NCI-H1930 (cell line): ENCODE measurements at regions not wholly inside any gene's neighbourhood (a gene's known extent, or its start where the extent isn't known, plus 50 kb on each side); places are given as distances from the start of the nearest gene placed in this dataset.

Experiments
- DNase-seq, 2 experiments: peaks; one replicate each; lab custom pipeline; 2025; lab: John Stamatoyannopoulos, UW

DNA sequence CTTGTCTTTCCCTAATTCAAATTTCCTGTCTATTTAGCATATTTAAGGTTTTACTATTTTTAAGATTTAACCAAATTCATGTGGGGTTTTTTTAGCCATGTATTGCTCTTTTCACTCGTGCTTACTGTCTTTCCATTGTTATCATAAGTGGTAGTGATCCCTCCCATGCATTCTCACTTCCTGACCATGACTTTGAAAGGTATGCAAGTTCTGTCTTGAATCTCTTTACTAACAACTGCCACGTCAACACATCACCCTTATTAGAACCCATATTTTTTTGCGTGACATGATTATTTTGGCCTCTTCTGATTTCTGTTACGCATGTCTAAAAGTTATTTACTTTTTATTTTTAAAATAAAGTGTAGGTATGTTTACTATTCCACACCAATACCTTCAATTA is 94.7 kb upstream of the CDH6 start:
- no peak for DNase-seq

DNA sequence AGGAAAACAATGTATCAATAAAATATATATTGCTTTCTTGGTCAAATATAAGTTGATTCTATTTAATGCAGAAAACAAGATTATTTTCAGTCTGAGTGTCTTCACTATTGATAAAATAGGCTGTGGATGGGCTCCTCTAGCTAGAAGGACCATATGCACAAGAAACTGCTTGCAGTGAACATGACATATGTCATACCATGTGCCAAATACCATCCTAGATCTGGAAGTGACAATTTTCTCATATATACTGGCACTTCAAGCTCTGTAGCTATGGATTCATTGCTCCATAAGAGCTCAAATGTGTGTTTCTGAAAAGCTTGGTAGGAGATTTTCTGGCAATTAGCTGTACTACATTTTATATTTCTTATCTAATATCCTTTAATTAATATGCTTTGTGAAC is 95.6 kb upstream of the CDH6 start:
- no peak for DNase-seq

DNA sequence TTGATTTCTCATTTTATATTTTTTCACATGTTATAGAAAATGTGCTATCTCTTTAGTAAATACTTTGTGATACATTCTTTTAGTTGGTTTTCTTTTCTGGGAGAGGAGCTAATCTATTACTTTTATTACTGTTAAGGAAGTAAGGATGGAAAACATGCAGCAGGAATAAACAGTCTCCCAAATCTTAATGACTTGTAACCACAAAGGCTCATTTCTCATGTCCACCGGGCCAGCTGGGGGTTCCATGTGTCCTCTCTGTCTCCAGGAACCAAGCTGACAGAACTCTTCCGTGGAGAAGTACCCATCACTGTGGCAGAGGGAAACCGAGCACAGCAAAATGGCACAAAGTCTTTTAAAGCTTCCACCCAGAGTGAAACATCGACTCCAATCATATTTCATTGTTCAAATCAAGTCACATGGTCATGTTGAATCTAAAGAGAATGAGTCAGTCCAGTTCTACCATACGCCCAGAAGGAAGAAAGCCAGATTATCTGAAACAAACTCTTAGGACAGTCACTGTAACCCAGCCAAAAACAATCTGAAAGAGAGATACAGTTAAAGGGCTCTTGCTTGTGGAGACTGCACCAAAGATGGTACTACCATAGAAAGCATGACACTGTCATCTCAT is 97.1 kb upstream of the CDH6 start:
- DNase-seq: no peak

DNA sequence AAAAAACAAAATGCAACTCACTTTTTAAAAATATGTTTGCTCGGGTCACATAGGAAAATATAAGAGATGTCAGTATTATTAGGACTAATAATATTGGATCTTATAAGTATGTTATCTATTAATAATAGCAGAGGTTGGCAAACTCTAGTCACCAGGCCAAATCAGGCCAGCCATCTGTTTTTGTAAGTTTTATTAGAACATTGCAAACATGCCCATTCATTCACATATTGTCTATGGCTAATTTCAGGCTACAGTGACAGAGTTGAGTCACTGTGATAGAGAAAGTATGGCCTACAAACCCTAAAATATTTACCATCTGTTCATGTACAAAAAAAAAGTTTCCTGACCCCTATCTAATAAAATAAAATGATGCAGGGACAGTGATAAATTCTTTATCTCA is 97.7 kb upstream of the CDH6 start:
- DNase-seq: no peak

DNA sequence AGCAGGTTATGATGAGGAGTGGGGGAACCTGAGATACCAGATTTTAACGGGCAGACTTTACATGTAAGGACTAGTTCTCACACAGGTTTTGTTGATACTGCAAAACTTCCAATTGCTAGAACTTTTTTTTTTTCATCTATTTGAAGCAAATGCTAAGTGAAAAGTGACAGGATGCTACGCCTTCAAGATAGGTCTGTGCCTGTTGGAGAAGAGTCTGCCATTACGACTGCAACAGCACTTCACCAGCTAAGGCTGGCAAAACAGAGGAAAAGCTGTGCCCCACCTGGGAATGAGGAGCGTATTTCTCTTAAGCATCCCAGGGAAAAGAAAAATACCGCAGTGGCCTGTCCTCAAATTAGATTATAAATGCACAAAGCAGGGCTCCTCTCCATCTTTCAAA is 102.0 kb upstream of the CDH6 start:
- DNase-seq: no peak

DNA sequence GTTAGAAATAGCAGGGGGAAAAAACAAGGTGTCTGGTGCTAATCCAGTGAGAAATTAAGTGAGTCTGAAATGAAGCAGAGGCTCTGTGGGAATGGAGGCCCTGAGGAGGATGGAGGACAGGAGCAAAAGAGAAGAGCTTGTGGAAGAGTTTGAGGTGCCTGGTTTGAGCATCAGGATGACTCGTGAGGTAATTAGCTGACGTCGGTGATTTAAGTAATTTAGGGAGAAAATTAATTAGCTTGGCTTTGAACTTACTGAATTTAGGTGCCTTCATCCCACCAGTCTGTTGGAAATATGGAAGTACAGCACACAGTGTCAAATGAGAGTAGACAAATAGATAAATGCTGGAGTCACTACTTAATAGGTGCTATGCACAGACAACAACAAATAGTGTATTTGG is 103.0 kb upstream of the CDH6 start:
- no peak for DNase-seq

DNA sequence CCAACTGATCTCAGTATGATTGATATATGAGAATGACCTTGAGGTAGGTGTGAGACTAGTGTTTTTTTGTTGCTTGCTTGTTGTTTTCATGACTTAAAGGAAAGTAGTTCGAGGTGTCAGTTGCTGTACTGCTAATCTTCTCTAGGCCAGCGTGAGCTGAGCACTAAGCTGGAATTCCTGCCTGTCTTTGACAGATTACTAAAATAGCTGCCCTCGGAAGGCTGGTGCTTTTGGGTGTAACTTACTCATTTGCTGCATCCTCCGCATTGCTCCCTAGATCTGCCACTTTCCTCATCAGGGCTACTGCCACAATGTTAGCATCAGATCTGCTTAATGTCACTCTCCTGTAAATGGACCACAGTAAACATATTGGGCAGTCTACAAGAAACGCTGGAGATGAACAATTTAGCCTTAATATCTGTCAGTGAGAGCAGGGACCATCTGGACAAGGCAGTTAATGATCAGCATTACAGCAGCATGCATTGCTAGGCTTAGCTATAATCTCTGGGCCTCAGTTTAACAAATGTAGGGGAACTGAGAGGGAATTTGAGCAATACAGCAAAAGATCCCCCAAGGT is 106.6 kb upstream of the CDH6 start:
- no peak for DNase-seq

DNA sequence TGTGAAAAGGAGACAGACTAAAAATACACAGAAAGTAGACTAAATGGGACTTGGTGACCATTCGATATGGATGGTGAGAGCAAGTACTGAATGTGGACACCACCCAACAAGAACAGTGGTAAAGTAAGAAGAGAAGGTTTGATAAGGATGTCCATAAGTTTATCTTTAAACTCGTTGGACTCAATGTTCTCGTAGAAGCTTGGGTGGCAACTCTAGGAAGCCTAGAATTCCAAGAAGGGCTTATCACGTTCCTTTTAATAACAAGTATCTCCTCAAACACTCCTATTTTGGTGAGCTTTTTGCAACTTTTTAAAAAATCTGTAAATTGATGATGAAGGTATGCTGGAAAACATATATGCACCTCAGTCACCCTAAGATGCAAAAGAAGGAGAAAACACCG is 108.6 kb upstream of the CDH6 start:
- no peak for DNase-seq

DNA sequence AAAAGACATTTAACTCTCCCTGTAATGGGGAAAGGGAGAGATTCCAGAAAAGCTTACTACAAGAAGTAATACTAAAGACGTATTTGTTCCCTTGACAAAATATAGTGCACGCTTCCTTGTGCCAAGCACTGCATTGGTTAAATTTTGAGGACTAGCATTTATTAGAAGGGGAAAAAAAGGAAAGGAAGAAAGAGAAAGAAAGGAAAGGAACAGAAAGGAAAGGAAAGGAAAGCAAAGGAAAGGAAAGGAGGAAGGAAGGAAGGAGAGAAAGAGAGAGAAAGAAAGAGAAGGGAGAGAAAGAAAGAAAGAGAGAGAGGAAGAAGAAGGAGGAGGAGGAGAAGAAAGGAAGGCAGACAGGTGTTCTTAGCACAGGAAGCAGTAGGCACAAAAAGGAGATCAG is 110.1 kb upstream of the CDH6 start:
- DNase-seq: no peak

DNA sequence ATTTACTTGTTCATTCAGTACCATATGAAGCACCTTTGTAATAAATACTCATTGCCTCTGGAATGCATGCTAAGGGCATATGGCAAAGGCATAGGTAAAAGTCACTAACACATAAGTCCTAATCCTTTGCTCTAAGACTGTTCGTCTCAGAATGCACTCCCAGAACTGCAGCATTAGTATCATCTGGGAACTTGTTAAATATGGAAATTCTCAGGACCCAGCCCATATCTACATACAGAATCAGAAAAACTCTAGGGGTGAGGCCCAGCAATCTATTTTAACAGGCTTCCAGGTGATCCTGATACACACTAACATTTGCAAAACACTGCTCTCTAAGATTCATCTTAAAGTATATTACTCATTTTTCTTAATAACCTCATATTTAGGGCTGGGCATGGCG is 113.8 kb upstream of the CDH6 start:
- no peak for DNase-seq

DNA sequence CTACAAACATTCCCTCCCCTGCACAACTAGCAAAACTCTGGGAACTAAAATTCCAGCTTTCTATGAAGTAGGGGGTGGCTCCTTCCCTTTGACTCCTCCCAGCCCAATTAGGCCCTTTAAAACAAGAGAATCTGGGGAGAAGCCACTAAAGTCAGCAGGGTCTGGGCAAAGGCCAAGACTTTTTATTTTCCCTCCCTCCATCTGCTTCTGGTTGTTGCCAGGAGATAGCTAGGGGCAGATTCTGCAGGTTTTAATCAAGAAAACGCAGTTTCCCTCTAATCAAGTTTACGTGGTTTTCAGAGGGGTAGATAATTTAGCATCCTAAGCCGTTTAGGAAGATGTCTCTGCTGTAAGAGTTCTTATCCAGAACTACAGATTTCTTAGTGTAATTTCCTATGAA is 114.5 kb upstream of the CDH6 start:
- DNase-seq: no peak

DNA sequence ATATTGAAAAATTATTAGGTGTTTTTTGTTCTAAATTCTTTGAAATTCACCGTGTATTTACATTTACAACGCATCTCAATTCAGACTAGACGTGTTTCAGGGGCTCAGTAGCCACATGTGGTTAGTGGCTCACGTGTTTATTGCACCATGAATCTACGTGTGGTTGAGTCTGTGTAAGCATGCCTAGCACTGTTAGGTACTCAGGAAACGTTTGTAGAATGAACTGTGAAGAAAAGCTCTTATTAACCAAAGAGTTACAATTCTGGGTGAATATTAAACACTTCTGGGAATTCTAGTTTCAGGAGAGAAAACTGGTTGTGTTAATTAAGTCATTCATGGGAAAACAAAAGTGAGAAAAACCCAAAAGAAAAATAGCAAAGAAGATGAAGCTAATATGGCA is 117.5 kb upstream of the CDH6 start:
- DNase-seq: no peak

DNA sequence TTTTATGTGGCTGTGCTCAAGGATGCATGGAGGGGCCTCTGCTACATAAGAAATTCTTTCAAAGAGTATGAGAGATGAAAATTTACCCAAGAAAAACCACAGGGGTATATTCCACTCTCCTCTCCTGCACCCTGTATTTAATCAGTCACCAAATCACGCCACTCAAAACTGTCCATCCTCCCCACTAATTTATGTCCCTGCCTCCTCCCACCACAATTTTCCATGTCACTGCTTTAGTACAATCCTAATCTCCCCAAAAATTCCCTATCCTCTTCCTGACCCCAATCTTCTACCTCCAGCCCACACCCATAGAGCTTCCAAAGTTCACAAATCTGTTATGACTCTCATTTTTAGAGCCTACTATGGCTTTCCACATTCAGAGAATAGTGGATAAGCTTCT is 125.2 kb upstream of the CDH6 start:
- no peak for DNase-seq

DNA sequence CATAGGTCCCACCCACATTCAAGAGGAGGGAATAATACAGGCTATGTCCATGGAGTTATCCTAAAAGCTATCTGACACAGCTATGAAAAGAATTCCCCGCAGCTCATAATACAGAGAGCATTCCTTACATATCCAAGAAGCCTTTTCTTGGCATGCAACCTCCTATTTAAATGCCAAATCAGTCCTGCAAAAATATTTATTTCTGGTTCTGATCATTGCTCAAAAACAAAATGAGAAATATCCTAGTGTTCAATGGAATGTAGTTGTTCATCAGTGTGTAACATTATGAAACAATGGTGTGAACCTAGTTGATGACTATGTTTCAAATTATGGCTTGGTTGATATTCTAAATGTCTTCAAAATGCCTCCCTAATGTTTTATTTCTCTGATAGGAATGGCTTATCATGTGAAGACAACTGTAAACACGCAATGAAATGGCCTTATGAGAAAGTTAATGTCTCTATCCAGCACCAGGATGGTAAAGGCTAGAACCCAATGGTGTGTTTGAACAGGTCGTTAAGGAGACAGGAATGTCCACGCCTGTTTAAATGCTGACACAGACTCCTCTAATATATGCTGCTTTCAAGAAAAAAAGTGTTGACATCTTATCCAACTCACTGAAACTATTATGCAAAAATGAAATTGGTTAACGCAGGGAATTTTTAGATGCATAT is 126.7 kb upstream of the CDH6 start:
- no peak for DNase-seq

DNA sequence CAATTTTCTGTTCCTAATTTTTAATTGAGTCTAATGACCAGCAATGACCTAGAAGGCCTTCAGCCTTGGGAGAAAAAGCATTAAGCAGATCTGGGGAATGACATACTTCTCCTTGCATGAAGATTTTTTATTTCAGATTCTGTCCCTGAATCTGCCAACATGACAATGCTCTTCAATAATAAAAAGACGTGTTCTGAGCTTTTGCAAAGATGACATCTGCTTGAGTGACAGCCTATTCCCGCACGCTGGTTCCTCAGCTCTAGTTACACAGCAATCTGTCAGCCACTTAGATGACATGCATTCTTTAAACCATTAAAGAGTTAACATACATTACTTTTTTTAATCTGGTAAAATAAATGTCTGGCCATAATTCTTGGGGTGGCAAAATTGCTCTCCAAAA is 129.3 kb upstream of the CDH6 start:
- no peak for DNase-seq

DNA sequence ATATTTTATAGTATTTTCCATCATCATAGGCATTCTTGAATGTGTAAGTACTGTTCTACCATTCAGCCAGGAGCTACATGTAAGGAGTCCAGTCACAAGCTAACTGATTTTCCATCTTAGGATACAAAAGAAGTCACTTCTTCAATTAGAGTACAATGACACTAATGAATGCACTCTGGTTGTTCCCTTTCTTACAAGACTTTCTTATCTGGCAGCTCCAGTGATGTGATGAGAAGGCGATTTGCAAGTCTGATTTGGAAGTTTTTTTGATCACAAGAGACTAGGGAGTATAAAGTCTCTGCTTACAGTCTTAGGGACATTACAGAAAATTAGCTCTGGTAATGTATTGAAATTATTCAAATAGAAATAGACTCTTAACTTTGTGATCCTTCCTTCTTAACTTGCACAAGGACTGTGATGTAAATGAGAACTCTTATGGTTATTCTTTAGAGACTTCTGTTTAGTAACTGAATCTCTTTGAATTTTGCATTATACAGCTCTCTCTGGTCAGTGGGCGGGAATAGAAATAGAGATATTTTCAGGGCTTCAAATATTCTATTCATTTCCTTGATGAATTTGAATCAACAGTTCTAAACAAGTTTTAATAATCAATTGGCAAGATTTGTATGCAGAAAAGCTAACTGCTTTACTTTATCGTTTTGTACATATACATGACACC is 130.4 kb upstream of the CDH6 start:
- DNase-seq: no peak

DNA sequence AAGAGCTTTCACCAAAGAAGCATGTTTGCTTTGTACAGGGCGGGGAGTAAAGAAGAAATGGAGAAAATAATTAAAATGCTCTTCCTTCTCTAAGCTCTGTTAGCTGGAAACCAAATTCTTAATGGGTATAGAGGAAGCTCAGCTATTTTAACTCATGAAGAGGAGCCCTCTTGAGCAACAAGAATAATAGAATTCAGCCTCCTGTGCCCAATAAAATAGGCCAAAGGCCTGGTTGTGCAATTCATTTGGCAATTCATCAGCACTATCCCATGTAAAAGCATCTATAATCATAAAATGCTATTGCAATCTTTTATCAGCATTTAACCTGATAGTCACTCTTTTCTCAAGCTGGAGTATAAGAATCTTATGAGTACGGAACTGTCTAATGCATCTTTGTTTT is 133.6 kb upstream of the CDH6 start:
- DNase-seq: no peak

DNA sequence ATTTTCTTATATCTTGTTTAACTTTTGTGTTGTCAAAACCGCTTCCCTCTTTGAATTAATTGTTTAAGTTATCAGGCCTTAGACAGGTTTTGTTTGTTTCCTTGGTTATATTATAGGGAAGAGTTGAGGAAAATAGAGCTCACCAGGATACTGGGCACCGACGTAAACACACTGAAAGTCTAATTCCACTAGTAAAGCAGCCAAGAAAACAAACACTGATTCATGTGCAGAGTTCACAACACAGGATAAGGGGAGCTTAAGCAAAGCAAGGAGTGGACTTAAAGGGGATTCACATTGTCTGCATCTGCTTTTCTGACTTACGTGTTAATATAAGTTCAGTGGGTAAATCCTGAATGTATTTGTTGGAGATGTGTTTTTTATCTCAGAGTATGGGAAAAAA is 139.0 kb upstream of the CDH6 start:
- DNase-seq: no peak

DNA sequence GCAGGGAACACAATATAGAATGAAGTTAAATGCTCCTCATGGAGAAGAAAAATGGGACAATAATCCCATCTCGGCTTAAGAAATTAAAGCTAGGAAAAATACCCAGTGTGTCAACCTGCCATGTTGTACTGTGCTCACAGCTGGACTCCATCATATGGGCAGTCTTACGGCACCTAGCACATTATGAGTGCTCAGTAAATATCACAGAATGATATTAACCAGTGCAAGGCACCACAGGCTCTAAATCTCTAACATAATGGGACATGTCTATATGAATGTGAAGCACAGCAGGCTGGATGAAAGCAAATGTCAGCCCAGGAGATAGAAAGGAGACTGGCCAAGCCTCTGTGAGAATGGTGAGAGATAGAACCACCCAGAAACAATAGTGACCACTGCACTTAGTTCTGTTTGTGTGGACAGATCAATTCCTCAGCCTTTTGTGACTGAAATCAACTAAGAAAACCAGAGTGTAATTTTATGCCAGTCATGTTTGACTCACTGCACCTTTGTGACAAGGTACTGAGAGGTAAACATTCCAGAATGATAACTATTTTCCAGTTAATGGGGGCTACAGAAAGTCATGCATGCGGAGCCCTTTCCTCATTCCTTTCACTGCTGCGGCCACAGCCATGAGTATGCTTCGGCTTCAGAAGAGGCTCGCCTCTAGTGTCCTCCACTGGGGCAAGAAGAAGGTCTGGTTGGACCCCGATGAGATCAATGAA is 140.4 kb upstream of the CDH6 start:
- no peak for DNase-seq

DNA sequence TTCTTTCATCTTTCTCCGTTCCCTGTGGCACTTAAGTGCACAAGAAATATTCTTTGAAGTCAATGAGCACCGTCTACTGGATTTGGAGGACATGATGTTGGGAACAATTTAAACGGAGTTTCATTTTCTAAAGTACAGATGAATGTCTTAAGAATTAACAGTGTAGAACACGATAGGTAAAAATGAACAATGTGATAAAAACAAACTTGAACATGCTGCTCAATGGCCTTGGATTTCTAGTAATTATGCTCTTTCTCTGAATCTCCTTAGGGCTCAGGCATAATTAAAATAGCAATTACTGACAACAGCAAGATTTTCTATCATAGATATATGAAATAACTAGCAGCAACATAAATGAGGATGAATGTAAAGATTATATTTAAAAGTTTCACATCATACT is 142.2 kb upstream of the CDH6 start:
- no peak for DNase-seq

DNA sequence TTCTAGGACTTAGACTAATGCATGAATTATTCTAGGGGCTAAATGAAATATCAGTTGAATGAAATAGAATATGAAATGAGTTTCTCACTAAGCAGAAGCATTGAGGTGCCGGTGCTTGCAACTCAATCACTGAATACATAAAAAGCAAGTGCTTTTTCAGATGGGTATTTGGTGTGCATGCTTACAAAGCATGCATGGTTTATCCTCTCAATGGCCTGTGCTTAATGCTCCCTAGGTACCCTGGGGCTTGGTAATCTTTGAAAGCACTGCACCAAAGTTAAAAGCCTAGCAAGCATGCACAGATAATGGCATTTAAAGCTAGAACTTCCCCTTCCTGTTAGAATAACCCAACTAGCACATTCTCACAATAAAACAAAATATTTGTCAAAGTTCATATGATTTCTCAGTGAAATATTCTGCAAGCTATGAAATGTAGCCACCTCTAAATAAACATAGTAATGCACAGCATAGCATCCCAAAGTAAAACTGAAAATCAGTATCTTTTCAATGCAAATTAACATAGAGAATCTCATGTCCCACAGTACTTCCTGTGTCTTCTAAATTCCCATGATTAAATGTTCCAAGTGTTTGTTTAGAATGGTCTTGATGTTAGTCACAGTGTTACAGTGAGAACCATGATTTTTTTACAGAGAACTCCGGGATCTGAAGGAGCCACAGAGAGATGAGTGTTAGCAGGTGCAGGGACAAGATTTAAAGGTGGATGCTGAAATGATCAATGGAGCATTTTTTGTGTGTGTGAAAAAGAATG is 143.4 kb upstream of the CDH6 start:
- no peak for DNase-seq

DNA sequence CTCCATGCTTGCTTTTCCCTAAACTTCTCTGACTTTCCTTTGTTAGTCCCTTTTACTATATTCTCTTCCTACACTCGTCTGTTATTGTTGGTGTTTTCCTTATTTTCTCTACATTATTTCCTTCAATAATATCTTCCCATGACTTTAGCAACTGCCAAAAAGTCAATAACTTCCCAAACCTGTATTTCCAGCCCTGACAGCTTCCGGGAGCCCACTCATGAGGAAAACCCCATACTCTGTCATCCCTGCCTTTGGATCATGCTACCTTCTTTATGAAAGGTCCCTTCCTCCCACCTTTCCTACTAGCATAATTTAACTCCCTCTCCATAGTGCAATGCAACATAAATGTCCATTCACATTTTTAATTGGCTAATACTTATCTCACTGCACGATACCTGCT is 144.0 kb upstream of the CDH6 start:
- no peak for DNase-seq
